GM06990 (cell line): ENCODE measurements at regions not wholly inside any gene's neighbourhood (a gene's known extent, or its start where the extent isn't known, plus 50 kb on each side); places are given as distances from the start of the nearest gene placed in this dataset.

Experiments used
- DNase-seq: peaks from one replicate; pipeline ENCODE4 v3.0.0-alpha.2; 2011; ENCODE audit not compliant: insufficient read length; ENCODE audit errors: extremely low read depth
- H3K27me3 ChIP-seq: replicated peaks from 2 replicates; pipeline ENCODE4 v1.6.0; 2011; ENCODE audit warnings: low read length; ENCODE audit not compliant: control insufficient read depth, insufficient read depth
- H3K36me3 ChIP-seq: 2 replicates; pipeline ENCODE4 v1.5.1; 2011; ENCODE audit warnings: low read length; ENCODE audit not compliant: control insufficient read depth, insufficient read depth
- H3K4me3 ChIP-seq: replicated peaks from 2 replicates; pipeline ENCODE4 v1.5.1; 2011; ENCODE audit warnings: low read depth, mild to moderate bottlenecking, control low read depth, low read length
- TF ChIP-seq, protein P1 (sequence below): IDR thresholded peaks from 2 replicates; pipeline ENCODE4 v1.5.1; 2011; ENCODE audit warnings: low read length, control low read depth, mild to moderate bottlenecking, inconsistent platforms; ENCODE audit not compliant: insufficient read depth, poor library complexity, severe bottlenecking

DNA sequence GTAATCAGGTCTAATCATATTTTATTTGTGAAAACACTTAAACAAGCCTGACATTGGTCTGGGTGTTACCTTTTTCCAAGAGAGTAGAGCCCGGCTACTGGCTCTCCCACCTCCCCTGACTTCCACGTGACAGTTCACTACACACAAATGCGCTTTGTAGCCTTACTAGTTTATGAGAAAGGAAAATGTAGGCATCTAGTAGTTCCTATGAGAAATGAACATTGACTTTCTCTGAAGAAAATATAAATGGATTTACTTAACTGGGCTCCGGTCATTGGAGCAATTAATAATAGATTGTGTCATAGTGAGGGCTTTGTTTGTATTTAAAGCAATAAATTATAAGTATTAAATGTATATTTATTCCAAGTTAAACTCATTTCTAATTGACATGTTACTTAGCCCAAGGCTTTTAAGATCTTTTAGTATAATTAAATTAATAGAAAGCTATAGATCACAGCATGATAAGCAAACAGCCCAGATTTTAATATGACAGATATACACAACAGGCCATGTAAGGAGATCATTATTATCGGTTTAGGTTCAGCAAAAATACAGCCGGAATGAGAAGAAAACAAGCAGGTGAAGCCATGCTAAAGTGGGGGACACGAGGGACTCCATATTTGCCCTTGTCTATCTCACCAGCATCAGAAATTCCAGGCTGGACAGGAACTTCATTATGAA is 756.5 kb upstream of the ADAMTS16 start:
- TF ChIP-seq, protein P1, sequence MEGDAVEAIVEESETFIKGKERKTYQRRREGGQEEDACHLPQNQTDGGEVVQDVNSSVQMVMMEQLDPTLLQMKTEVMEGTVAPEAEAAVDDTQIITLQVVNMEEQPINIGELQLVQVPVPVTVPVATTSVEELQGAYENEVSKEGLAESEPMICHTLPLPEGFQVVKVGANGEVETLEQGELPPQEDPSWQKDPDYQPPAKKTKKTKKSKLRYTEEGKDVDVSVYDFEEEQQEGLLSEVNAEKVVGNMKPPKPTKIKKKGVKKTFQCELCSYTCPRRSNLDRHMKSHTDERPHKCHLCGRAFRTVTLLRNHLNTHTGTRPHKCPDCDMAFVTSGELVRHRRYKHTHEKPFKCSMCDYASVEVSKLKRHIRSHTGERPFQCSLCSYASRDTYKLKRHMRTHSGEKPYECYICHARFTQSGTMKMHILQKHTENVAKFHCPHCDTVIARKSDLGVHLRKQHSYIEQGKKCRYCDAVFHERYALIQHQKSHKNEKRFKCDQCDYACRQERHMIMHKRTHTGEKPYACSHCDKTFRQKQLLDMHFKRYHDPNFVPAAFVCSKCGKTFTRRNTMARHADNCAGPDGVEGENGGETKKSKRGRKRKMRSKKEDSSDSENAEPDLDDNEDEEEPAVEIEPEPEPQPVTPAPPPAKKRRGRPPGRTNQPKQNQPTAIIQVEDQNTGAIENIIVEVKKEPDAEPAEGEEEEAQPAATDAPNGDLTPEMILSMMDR = no peak
- Histone ChIP-seq H3K36me3 (no peaks in the 10 kb centered on the region), H3K4me3 (no peak overlapping the region), H3K27me3 (no peaks in the 10 kb centered on the region)
- no peak for DNase-seq

DNA sequence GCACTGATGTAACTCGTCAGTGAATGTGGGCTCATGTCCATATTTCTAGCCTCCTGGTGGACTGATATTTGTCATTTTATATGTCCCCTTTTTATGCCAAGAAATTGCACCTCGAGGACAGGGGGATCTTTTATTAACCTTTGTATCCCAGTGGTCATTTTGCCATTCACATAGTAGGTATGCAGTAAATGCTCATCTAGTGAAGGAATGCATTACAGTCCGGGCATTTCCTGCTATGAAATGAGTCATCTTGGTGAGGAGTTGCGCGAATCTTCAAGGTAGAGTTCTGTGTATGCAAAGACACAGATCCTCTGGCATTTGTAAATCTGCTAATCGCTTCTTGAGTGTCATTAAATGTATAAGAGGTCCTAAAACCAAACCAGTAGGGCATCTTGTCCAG is 755.5 kb upstream of the ADAMTS16 start:
- H3K36me3 ChIP-seq = no peaks in the 10 kb centered on the region
- no peak overlapping the region for H3K4me3 ChIP-seq
- TF ChIP-seq, protein P1 = no peak
- no peaks in the 10 kb centered on the region for H3K27me3 ChIP-seq
- DNase-seq = no peak

DNA sequence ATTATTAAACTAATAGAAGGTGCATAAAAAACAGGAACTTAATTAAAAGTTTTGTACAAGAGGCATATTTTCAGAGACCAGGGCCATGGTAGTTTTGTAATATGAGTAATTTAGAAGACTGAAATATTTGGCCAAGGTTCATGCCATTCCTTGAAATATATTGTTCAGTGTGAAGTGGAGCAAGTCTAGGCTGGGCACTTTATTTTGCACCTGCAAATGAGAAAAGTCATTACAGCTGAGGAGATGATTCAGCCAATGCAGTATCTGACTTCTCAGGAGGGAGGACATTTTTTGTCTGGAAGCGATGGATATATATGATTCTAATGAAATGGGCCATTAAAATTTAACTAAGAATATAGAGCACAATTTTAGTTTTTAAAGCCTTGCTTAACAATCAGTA is 754.0 kb upstream of the ADAMTS16 start:
- no peak for DNase-seq
- Histone ChIP-seq H3K27me3 (no peaks in the 10 kb centered on the region), H3K36me3 (no peaks in the 10 kb centered on the region), H3K4me3 (no peak overlapping the region)
- TF ChIP-seq, protein P1 = no peak

DNA sequence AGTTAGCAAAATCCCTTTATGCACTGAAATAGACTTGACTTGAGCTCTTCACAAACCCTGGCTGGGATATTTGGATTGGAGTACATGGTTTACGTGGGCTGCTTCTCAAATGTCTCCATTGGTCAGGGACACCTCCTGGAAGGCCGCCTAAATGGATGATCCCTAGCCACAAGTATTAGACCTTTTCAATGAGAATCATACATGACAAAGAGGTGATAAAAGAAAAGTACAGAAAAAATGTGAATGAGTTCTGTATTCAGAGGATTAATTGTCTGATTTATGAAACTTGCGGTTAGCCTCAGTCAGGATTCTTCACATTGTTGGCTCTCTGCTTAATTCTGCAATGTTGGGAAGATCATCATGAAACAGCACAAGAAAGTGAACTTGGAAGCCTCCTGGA is 752.8 kb upstream of the ADAMTS16 start:
- DNase-seq = no peak
- H3K27me3 ChIP-seq = no peaks in the 10 kb centered on the region
- H3K36me3 ChIP-seq = no peaks in the 10 kb centered on the region
- no peak overlapping the region for H3K4me3 ChIP-seq
- TF ChIP-seq, protein P1 = no peak

DNA sequence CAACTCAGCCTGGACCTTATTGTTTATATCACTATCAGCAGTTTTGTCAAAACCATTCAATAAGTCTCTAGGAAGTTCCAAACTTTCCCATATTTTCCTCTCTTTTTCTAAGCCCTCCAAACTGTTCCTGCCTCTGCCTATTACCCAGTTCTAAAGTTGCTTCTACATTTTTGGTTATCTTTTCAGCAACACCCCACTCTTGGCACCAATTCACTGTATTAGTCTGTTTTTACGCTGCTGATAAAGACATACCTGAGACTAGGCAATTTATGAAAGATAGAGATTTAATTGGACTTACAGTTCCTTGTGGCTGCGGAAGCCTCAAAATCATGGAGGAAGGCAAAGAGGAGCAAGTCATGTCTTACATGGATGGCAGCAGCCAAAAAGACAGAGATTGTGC is 744.4 kb upstream of the ADAMTS16 start:
- no peaks in the 10 kb centered on the region for H3K27me3 ChIP-seq
- no peak for DNase-seq
- TF ChIP-seq, protein P1 = no peak
- H3K36me3 ChIP-seq = no peaks in the 10 kb centered on the region
- no peak overlapping the region for H3K4me3 ChIP-seq
